Rectal smooth muscle tissue (tissue), 1 donor: ENCODE measurements at regions not wholly inside any gene's neighbourhood (a gene's known extent, or its start where the extent isn't known, plus 50 kb on each side); places are given as distances from the start of the nearest gene placed in this dataset.

ENCODE experiments used
- H3K27ac ChIP-seq: one replicate; pipeline ENCODE4 v1.7.0; 2013; ENCODE audit warnings: low read depth, low read length, inconsistent platforms
- H3K27me3 ChIP-seq: one replicate; pipeline ENCODE4 v1.7.0; 2013; ENCODE audit warnings: low read length; ENCODE audit not compliant: control insufficient read depth, insufficient read depth
- H3K36me3 ChIP-seq: one replicate; pipeline ENCODE4 v1.7.0; 2013; ENCODE audit warnings: low read length; ENCODE audit not compliant: control insufficient read depth, insufficient read depth
- H3K4me1 ChIP-seq: one replicate; pipeline ENCODE4 v1.7.0; 2013; ENCODE audit warnings: low read length; ENCODE audit not compliant: control insufficient read depth, insufficient read depth
- H3K4me3 ChIP-seq: one replicate; pipeline ENCODE4 v1.7.0; 2013; ENCODE audit warnings: low read length
- H3K9ac ChIP-seq: one replicate; pipeline ENCODE4 v1.7.0; 2013; ENCODE audit warnings: low read length

DNA sequence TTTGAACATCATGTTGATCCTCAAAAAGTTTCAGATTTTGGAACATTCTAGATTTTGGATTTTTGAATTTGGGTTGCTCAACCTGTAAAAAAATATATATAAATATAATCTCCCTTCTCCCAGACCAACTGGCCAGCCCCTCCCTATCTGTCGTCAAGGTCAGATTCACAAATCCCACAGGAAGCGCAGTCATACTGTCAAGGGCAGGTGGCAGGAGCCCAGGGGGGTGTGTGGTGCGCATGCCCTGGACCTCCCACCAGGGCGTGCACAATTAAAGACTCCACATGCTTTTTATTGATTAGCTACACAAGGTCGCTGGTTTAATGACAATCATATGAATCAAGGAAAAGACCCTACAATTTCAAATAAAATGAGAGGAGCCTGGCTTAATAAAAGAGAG lies 77.0 kb upstream of the EEPD1 start:
- no peak overlapping the region for H3K9ac ChIP-seq
- H3K36me3 ChIP-seq: no peaks in the 10 kb centered on the region
- no peak overlapping the region for H3K27ac ChIP-seq
- no peaks in the 10 kb centered on the region for H3K4me1 ChIP-seq
- H3K4me3 ChIP-seq: no peak overlapping the region
- no peaks in the 10 kb centered on the region for H3K27me3 ChIP-seq

- no peak overlapping the region for H3K4me3 ChIP-seq
- H3K27ac ChIP-seq: no peak overlapping the region
- no peaks in the 10 kb centered on the region for H3K4me1 ChIP-seq
- no peaks in the 10 kb centered on the region for H3K36me3 ChIP-seq
- H3K27me3 ChIP-seq: no peaks in the 10 kb centered on the region
- H3K9ac ChIP-seq: no peak overlapping the region
These were observed 74.2 kb upstream of the EEPD1 start for GRCh38 chr7:36078816-36079360.

DNA sequence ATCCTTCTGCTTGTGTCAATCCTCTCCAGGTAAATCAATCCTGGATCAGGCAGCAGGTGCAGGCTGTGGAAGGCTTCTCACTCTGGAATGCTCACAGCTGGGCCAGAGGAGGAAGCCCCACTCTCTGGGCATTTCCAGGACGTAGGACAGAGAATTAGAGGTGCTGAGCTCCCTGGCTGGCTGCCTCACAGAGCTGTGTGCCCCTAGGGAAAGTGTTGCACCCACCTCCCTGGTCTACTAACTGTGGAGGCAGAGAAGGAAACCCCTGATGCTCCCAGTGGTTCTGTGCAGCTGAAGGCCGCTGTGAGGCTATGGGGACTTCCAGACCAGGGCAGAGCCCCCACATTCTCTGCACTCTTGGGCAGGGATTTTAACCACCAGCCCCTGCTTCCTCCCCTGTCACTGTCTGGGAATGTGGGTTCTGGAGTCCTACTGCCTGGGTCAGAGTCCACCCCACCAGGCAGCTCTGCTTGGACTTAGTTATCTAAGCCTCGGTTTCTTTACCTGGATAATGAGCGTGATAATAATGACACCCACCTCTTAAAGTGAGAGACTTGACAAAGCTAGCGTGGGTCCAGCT lies 73.5 kb upstream of the EEPD1 start:
- H3K9ac ChIP-seq: no peak overlapping the region
- H3K4me3 ChIP-seq: no peak overlapping the region
- H3K4me1 ChIP-seq: no peaks in the 10 kb centered on the region
- H3K27ac ChIP-seq: no peak overlapping the region
- no peaks in the 10 kb centered on the region for H3K27me3 ChIP-seq
- no peaks in the 10 kb centered on the region for H3K36me3 ChIP-seq

DNA sequence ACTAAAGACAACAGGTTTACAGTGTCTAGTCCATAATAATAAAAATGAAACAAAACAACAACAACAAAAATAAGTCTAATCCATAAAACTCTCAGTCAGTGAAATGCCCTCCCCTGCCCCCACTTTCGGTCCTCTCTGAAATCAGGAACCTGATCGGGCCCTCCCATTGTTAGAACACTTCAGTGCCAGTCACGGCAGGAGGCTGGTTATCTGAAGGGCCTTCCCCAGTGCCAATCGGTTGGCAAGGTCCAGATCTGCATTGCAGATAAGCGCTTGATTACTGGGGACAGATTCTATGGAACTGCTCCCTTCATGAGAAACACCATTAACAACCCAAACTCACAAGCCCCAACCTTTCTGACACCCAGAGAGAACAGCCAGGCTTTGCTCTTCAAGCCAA lies 72.2 kb upstream of the EEPD1 start:
- Histone ChIP-seq H3K27ac (no peak overlapping the region), H3K4me3 (no peak overlapping the region), H3K36me3 (no peaks in the 10 kb centered on the region), H3K9ac (no peak overlapping the region), H3K27me3 (no peaks in the 10 kb centered on the region), H3K4me1 (no peaks in the 10 kb centered on the region)

GRCh38 chr7:36082216-36082615 lies 70.8 kb upstream of the EEPD1 start:
- H3K27ac ChIP-seq: no peak overlapping the region
- no peaks in the 10 kb centered on the region for H3K27me3 ChIP-seq
- no peaks in the 10 kb centered on the region for H3K36me3 ChIP-seq
- no peaks in the 10 kb centered on the region for H3K4me1 ChIP-seq
- H3K9ac ChIP-seq: no peak overlapping the region
- no peak overlapping the region for H3K4me3 ChIP-seq

DNA sequence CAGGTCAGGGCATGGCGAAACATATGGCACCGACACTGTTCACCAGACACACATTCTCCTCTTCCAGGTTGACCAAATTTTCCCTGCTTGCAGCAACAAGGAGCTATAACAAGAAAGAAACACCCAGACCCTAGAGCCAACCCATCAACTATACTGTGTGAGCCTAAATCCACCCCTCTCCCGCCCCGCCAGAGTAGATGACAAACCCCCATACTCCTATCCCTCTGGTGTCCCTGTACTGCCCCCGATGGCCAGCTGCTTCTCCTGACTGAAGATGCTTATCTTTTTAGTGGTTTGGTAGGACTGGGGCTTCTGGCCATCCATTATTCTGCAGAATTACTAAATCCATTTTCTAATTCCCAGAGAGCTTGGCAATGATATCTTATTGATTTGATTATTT lies 70.1 kb upstream of the EEPD1 start:
- no peak overlapping the region for H3K27ac ChIP-seq
- H3K4me1 ChIP-seq: no peaks in the 10 kb centered on the region

DNA sequence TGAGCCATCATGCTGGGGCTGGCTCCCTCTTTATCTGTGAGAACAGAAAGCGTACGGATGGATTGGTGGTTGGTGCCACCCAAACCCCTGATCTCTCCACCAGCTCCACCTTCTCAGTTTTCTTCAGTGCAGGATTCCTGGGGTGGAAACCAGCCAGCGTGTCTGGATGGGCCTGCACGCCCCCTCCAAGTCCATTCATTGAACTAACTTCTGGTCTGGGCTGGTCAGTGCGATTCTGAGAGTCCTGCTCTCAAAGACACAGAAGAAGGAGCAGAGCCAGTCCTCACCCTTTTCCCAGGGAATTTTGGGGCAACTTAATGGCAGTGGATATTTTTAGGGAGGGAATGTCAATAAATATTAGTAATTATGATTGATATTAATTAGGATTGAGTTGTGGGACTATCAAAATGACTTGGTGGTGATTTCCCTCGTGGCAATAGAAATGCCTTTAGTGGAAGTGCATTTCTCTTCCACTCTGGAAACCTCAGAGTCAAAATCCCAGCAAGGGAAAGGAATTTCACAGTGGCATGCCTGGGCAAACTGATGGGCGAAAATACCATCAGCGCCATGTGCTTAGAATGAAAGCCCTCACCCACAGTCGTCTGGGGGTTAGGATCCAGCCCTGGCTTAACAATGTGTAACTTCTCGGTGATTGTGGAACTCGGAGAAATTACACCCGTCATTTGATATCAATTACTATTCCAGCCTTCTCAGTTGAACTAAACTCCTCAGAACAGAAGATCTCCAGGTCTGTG lies 69.3 kb upstream of the EEPD1 start:
- H3K4me3 ChIP-seq: no peak overlapping the region
- no peak overlapping the region for H3K9ac ChIP-seq
- H3K27me3 ChIP-seq: no peaks in the 10 kb centered on the region
- no peaks in the 10 kb centered on the region for H3K36me3 ChIP-seq
- no peak overlapping the region for H3K27ac ChIP-seq
- no peaks in the 10 kb centered on the region for H3K4me1 ChIP-seq

More for the DNA sequence above, 70.1 kb upstream of the EEPD1 start:
- Histone ChIP-seq H3K27me3 (no peaks in the 10 kb centered on the region), H3K9ac (no peak overlapping the region), H3K4me3 (no peak overlapping the region), H3K36me3 (no peaks in the 10 kb centered on the region)

DNA sequence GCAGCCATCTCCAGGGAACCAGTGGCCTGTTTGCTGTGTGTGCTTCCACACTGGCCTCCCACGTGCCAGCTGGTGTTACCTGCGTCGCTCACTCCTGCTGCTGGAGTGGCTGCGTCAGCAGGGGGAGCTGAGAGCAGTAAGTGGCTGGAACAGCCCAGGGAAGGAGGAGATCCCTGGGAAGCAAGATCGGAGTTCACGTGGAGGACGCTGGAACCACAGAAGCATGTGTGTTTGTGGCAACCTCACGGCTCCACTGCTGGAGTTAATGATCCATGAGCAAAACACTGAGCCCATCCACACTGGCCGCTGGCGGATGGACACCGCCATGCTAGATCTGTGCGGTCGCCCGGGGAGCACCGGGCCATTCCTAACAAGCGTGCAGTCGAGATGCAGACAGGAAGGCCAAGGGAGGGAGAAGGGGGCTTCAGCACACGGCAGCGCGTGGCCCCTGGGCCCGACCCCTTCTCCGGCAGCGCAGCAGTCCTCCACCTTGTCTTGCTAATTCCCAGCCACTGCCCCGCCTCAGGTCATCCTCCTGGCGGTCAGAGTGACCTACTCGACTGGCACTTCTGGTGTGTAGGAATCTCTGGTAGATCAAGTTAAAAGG lies 68.5 kb upstream of the EEPD1 start:
- no peak overlapping the region for H3K4me3 ChIP-seq

GRCh38 chr7:36085096-36085495 lies 68.0 kb upstream of the EEPD1 start:
- no peak overlapping the region for H3K4me3 ChIP-seq

More for the DNA sequence above, 68.5 kb upstream of the EEPD1 start:
- Histone ChIP-seq H3K9ac (no peak overlapping the region), H3K27me3 (no peaks in the 10 kb centered on the region), H3K27ac (no peak overlapping the region), H3K4me1 (no peaks in the 10 kb centered on the region), H3K36me3 (no peaks in the 10 kb centered on the region)

DNA sequence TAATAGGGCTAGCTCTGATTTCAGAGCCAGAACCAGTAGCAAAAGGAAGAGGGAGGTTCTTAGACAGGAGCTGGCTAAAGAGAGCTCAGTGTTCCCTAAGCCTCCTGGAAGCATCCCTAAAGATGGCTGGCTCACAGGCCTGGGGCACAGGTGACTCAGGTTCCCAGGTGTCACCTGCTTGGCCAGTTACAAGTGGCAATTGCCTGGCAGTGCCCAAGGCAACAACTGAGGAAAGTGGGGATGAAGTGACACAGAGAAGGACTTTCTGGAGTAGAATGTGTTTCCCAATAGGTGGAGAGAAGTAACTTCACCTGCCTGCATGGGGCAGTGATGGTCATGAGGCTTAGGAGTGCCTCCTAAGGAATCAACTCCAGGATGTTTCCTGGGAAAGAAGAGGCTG lies 66.5 kb upstream of the EEPD1 start:
- no peak overlapping the region for H3K9ac ChIP-seq
- no peaks in the 10 kb centered on the region for H3K27me3 ChIP-seq
- no peak overlapping the region for H3K4me3 ChIP-seq
- no peaks in the 10 kb centered on the region for H3K36me3 ChIP-seq
- H3K27ac ChIP-seq: no peak overlapping the region
- H3K4me1 ChIP-seq: no peaks in the 10 kb centered on the region

More at GRCh38 chr7:36085096-36085495, 68.0 kb upstream of the EEPD1 start:
- no peak overlapping the region for H3K27ac ChIP-seq
- no peaks in the 10 kb centered on the region for H3K36me3 ChIP-seq
- H3K9ac ChIP-seq: no peak overlapping the region
- no peaks in the 10 kb centered on the region for H3K27me3 ChIP-seq
- no peaks in the 10 kb centered on the region for H3K4me1 ChIP-seq

- H3K9ac ChIP-seq: no peak overlapping the region
- H3K27me3 ChIP-seq: no peaks in the 10 kb centered on the region
- H3K4me1 ChIP-seq: no peaks in the 10 kb centered on the region
- no peaks in the 10 kb centered on the region for H3K36me3 ChIP-seq
- H3K27ac ChIP-seq: no peak overlapping the region
- no peak overlapping the region for H3K4me3 ChIP-seq
These were observed 64.5 kb upstream of the EEPD1 start for GRCh38 chr7:36088553-36088952.

DNA sequence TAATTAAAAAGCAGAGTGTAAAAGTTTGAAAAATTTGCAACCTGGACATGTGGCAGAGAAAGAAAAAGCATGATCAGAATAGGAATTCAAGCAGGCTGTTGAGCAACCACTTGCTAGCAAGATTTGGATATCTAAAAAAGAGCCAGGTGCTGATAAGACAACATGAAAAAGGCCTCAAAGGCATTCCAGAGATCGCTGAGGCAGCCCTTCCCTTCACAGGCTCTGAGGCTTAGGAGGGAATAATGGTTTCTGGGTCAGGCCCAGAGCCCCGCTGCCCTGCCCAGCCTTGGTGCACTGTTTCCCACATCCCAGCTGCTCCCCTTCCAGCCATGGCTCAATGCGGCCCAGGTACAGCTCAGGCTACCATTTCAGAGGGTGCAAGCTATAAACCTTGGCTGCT lies 64.1 kb upstream of the EEPD1 start:
- Histone ChIP-seq H3K4me1 (no peaks in the 10 kb centered on the region), H3K9ac (no peak overlapping the region), H3K27ac (no peak overlapping the region), H3K4me3 (no peak overlapping the region), H3K36me3 (no peaks in the 10 kb centered on the region), H3K27me3 (no peaks in the 10 kb centered on the region)
